ENCODE measurements at regions not wholly inside any gene's neighbourhood (a gene's known extent, or its start where the extent isn't known, plus 50 kb on each side); places are given as distances from the start of the nearest gene placed in this dataset.

GRCh38 chr4:33411182-33411581 is 2691.0 kb downstream of the PCDH7 start:
- no peak for TF ChIP-seq CTCF (IDR thresholded peaks at IDR 0.05)
- Histone ChIP-seq H3K4me3 (no peak overlapping the region), H3K27ac (no peak overlapping the region)
- no peak for DNase-seq (ENCODE audit: low spot score)

- Histone ChIP-seq H3K27ac (no peak overlapping the region), H3K4me3 (no peak overlapping the region)
- no peak for DNase-seq (ENCODE audit: low spot score)
- no peak for TF ChIP-seq CTCF (IDR thresholded peaks at IDR 0.05)
These were observed 2701.7 kb downstream of the PCDH7 start for GRCh38 chr4:33421887-33422286.

- H3K4me3 ChIP-seq = no peak overlapping the region
- TF ChIP-seq CTCF (IDR thresholded peaks at IDR 0.05) = no peak
- H3K27ac ChIP-seq = no peak overlapping the region
- DNase-seq (ENCODE audit: low spot score) = no peak
These were observed 2702.5 kb downstream of the PCDH7 start for GRCh38 chr4:33422656-33423055.

- TF ChIP-seq CTCF (IDR thresholded peaks at IDR 0.05) = no peak
- no peak for DNase-seq (ENCODE audit: low spot score)
- Histone ChIP-seq H3K27ac (no peak overlapping the region), H3K4me3 (no peak overlapping the region)
These were observed 2705.8 kb downstream of the PCDH7 start for GRCh38 chr4:33425936-33426335.

- Histone ChIP-seq H3K27ac (no peak overlapping the region), H3K4me3 (no peak overlapping the region)
- DNase-seq (ENCODE audit: low spot score) = no peak
- TF ChIP-seq CTCF (IDR thresholded peaks at IDR 0.05) = no peak
These were observed 2707.5 kb downstream of the PCDH7 start for GRCh38 chr4:33427676-33428075.

GRCh38 chr4:33429971-33430370 is 2709.8 kb downstream of the PCDH7 start:
- Histone ChIP-seq H3K27ac (no peak overlapping the region), H3K4me3 (no peak overlapping the region)
- DNase-seq (ENCODE audit: low spot score) = no peak
- TF ChIP-seq CTCF (IDR thresholded peaks at IDR 0.05) = no peak

GRCh38 chr4:33437406-33437805 is 2717.2 kb downstream of the PCDH7 start:
- DNase-seq (ENCODE audit: low spot score) = no peak
- H3K27ac ChIP-seq = no peak overlapping the region
- no peak overlapping the region for H3K4me3 ChIP-seq
- TF ChIP-seq CTCF (IDR thresholded peaks at IDR 0.05) = no peak
